ENCODE measurements at regions not wholly inside any gene's neighbourhood (a gene's known extent, or its start where the extent isn't known, plus 50 kb on each side); places are given as distances from the start of the nearest gene placed in this dataset.

DNA sequence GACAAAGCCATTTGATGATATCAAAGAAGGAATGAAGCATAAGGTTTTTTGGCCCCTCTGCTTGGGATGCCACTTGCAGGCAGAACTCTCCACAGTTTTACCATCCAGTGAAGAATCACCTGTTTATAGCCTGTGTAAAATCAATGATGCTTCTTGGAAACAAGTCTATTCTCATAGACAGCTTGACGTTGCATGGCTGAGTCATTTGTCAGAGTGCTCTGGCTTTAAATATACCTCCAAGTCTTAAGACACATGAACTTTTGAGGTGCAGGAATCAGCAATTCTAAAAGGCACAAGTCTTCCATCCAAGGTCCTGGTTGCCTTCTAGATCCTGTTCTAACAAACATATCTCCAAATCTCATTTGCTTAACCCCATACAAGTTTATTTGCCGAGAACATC, 53.6 kb upstream of the KIRREL3 start:
- TF ChIP-seq POLR2AphosphoS5 (IDR thresholded peaks at IDR 0.05; ENCODE audit: low read depth, low read length) (no peak), POLR2A (IDR thresholded peaks at IDR 0.05; ENCODE audit: low read depth, low read length) (no peak), TAF1 (IDR thresholded peaks at IDR 0.05; ENCODE audit: borderline replicate concordance, low read depth, low read length) (no peak)
